ENCODE measurements at regions not wholly inside any gene's neighbourhood (a gene's known extent, or its start where the extent isn't known, plus 50 kb on each side); places are given as distances from the start of the nearest gene placed in this dataset.

DNA sequence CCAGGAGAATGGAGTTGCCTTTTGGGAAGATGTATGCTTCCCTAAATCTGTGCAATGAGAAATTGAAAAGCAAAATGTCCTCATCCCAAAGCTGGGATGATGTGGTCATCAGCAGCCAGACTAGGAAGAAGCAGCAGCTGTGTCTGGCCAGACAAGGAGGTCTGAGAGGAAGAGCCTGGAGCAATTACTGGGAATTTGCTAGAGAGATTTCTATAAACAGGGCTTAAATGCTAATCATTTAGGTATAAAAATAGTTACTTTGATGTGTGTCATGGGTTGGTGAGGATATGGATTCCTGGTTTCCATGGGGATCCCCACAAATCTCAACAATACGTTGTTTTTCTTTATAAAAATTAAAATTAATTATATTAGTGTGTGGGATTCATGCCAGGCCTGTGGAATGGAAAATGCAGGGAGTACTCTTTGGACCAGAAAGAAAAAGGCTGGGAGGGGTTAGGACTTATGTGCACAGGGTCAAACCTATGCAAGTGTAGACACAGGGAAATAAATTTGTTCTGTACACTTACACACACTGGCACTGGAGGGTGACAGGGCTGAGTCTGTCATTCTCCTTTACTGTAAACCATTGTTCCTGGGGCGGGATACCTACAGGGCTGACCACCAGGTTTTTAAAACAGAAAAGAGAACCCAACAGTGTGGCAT lies 58.7 kb upstream of the TRPC7 start:
- Histone ChIP-seq H3K9me3 (ENCODE audit: control insufficient read depth, insufficient read depth, low read depth, low read length) (no peaks in the 10 kb centered on the region), H3K27ac (ENCODE audit: extremely low read depth, low read depth, low read length) (no peak overlapping the region), H3K4me3 (ENCODE audit: low read depth, low read length) (no peak overlapping the region), H3K4me1 (ENCODE audit: control insufficient read depth, insufficient read depth, low read length) (peaks cover 26% of the 10 kb centered on the region), H3K36me3 (ENCODE audit: control insufficient read depth in 2 of 2, insufficient read depth in 1 of 2, low read length in 2 of 2) (no peaks in the 10 kb centered on the region)
- ChIA-PET CTCF (interaction anchor here (0.6 to 1.0 kb wide), 2 partner anchors 61 to 175 kb away, joined by 3 read pairs; no protein-coding TSS in a partner anchor), POLR2A (no interaction called here)
- no peak for TF ChIP-seq ZNF585B (tag by site-specific recombination; IDR thresholded peaks at IDR 0.05)
- TF ChIP-seq ZBTB21 (tag by site-specific recombination; IDR thresholded peaks at IDR 0.05), result no peak
- TF ChIP-seq, protein P1, sequence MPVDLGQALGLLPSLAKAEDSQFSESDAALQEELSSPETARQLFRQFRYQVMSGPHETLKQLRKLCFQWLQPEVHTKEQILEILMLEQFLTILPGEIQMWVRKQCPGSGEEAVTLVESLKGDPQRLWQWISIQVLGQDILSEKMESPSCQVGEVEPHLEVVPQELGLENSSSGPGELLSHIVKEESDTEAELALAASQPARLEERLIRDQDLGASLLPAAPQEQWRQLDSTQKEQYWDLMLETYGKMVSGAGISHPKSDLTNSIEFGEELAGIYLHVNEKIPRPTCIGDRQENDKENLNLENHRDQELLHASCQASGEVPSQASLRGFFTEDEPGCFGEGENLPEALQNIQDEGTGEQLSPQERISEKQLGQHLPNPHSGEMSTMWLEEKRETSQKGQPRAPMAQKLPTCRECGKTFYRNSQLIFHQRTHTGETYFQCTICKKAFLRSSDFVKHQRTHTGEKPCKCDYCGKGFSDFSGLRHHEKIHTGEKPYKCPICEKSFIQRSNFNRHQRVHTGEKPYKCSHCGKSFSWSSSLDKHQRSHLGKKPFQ (tag by site-specific recombination; IDR thresholded peaks at IDR 0.05), result no peak
- no peak for TF ChIP-seq SETDB1 (IDR thresholded peaks at IDR 0.05; ENCODE audit: insufficient read length, low read length)
- no peak for TF ChIP-seq ZNF132 (tag by site-specific recombination; IDR thresholded peaks at IDR 0.05; ENCODE audit: borderline replicate concordance)
- TF ChIP-seq ZNF433 (tag by site-specific recombination; IDR thresholded peaks at IDR 0.05; ENCODE audit: low read depth), result no peak
- TF ChIP-seq YY2 (tag by site-specific recombination; IDR thresholded peaks at IDR 0.05), result no peak
- TF ChIP-seq, protein P2, sequence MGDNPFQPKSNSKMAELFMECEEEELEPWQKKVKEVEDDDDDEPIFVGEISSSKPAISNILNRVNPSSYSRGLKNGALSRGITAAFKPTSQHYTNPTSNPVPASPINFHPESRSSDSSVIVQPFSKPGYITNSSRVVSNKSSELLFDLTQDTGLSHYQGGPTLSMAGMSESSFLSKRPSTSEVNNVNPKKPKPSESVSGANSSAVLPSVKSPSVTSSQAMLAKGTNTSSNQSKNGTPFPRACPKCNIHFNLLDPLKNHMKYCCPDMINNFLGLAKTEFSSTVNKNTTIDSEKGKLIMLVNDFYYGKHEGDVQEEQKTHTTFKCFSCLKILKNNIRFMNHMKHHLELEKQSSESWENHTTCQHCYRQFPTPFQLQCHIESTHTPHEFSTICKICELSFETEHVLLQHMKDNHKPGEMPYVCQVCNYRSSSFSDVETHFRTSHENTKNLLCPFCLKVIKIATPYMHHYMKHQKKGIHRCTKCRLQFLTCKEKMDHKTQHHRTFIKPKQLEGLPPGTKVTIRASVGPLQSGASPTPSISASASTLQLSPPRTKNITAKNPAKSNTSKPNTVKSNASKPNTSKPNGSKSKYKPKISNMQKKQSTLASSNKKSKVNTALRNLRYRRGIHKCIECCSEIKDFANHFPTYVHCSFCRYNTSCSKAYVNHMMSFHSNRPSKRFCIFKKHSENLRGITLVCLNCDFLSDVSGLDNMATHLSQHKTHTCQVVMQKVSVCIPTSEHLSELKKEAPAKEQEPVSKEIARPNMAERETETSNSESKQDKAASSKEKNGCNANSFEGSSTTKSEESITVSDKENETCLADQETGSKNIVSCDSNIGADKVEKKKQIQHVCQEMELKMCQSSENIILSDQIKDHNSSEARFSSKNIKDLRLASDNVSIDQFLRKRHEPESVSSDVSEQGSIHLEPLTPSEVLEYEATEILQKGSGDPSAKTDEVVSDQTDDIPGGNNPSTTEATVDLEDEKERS (tag by site-specific recombination; IDR thresholded peaks at IDR 0.05), result no peak
- TF ChIP-seq ZNF654 (tag by site-specific recombination; IDR thresholded peaks at IDR 0.05; ENCODE audit: low read depth), result no peak
- no peak for TF ChIP-seq ZNF629 (tag by site-specific recombination; IDR thresholded peaks at IDR 0.05)

DNA sequence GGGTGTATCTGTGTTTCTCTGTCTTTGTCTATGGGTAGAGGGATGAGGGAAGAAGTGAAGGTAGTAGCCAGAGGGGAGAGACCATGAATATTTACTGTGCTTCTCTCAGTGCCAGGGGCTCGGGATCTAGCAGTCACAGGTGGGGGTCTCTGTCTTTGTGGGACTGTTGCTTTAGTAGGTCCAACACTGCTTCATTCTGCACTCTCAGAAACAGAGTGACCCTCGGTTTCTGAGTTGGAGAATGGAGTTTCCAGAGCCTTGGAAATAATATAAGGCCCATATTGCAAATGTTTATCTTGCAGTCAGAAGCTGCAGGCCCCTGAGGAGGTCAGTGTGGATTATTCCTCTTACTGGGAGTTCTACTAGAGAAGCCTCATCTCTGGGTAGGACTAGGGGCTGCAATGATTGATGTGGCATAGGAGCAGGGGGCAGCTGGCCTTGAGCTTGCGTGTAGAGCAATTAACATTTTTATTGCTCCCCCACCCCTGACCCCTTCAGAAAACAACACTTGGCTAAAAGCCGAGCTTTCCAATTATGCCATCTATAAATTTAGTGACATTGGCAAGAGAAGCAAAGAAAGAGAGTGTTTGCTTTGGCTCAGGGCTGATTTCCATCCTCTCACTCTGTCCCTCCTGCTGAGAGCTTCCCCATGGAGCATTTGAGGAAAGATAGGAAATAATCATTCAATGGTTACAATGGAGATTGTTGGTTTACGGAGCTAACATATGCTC lies 55.0 kb upstream of the TRPC7 start:
- Histone ChIP-seq H3K9me3 (ENCODE audit: control insufficient read depth, insufficient read depth, low read depth, low read length) (no peaks in the 10 kb centered on the region), H3K27ac (ENCODE audit: extremely low read depth, low read depth, low read length) (peak overlapping the region; percentile 72), H3K4me3 (ENCODE audit: low read depth, low read length) (no peak overlapping the region), H3K4me1 (ENCODE audit: control insufficient read depth, insufficient read depth, low read length) (peaks cover 40% of the 10 kb centered on the region), H3K36me3 (ENCODE audit: control insufficient read depth in 2 of 2, insufficient read depth in 1 of 2, low read length in 2 of 2) (no peaks in the 10 kb centered on the region)
- CTCF ChIA-PET, result interaction anchor here (1.4 to 2.1 kb wide), 2 partner anchors 56 to 170 kb away, joined by 8 to 10 read pairs; no protein-coding TSS in a partner anchor
- POLR2A ChIA-PET, result interaction anchor here (0.6 to 1.3 kb wide), 2 partner anchors 193 to 310 kb away, joined by 3 read pairs; no protein-coding TSS in a partner anchor
- TF ChIP-seq ZNF391 (tag by site-specific recombination; IDR thresholded peaks at IDR 0.05; ENCODE audit: borderline replicate concordance, low read depth), result no peak
- TF ChIP-seq, protein P3, sequence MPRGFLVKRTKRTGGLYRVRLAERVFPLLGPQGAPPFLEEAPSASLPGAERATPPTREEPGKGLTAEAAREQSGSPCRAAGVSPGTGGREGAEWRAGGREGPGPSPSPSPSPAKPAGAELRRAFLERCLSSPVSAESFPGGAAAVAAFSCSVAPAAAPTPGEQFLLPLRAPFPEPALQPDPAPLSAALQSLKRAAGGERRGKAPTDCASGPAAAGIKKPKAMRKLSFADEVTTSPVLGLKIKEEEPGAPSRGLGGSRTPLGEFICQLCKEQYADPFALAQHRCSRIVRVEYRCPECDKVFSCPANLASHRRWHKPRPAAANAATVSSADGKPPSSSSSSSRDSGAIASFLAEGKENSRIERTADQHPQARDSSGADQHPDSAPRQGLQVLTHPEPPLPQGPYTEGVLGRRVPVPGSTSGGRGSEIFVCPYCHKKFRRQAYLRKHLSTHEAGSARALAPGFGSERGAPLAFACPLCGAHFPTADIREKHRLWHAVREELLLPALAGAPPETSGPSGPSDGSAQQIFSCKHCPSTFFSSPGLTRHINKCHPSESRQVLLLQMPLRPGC (tag by site-specific recombination; IDR thresholded peaks at IDR 0.05), result peak; percentile 75
- TF ChIP-seq, protein P4, sequence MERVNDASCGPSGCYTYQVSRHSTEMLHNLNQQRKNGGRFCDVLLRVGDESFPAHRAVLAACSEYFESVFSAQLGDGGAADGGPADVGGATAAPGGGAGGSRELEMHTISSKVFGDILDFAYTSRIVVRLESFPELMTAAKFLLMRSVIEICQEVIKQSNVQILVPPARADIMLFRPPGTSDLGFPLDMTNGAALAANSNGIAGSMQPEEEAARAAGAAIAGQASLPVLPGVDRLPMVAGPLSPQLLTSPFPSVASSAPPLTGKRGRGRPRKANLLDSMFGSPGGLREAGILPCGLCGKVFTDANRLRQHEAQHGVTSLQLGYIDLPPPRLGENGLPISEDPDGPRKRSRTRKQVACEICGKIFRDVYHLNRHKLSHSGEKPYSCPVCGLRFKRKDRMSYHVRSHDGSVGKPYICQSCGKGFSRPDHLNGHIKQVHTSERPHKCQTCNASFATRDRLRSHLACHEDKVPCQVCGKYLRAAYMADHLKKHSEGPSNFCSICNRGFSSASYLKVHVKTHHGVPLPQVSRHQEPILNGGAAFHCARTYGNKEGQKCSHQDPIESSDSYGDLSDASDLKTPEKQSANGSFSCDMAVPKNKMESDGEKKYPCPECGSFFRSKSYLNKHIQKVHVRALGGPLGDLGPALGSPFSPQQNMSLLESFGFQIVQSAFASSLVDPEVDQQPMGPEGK (tag by site-specific recombination; IDR thresholded peaks at IDR 0.05), result peak; percentile 52
- no peak for TF ChIP-seq ZNF404 (tag by site-specific recombination; IDR thresholded peaks at IDR 0.05)
- no peak for TF ChIP-seq ZNF292 (tag by site-specific recombination; IDR thresholded peaks at IDR 0.05; ENCODE audit: borderline replicate concordance, low read depth)
- TF ChIP-seq IKZF3 (tag by site-specific recombination; IDR thresholded peaks at IDR 0.05), result peak; percentile 85
- TF ChIP-seq, protein P5, sequence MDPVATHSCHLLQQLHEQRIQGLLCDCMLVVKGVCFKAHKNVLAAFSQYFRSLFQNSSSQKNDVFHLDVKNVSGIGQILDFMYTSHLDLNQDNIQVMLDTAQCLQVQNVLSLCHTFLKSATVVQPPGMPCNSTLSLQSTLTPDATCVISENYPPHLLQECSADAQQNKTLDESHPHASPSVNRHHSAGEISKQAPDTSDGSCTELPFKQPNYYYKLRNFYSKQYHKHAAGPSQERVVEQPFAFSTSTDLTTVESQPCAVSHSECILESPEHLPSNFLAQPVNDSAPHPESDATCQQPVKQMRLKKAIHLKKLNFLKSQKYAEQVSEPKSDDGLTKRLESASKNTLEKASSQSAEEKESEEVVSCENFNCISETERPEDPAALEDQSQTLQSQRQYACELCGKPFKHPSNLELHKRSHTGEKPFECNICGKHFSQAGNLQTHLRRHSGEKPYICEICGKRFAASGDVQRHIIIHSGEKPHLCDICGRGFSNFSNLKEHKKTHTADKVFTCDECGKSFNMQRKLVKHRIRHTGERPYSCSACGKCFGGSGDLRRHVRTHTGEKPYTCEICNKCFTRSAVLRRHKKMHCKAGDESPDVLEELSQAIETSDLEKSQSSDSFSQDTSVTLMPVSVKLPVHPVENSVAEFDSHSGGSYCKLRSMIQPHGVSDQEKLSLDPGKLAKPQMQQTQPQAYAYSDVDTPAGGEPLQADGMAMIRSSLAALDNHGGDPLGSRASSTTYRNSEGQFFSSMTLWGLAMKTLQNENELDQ (tag by site-specific recombination; IDR thresholded peaks at IDR 0.05; ENCODE audit: low read depth), result no peak
- TF ChIP-seq ZIC2 (tag by site-specific recombination; IDR thresholded peaks at IDR 0.05), result peak; percentile 90
- TF ChIP-seq, protein P6, sequence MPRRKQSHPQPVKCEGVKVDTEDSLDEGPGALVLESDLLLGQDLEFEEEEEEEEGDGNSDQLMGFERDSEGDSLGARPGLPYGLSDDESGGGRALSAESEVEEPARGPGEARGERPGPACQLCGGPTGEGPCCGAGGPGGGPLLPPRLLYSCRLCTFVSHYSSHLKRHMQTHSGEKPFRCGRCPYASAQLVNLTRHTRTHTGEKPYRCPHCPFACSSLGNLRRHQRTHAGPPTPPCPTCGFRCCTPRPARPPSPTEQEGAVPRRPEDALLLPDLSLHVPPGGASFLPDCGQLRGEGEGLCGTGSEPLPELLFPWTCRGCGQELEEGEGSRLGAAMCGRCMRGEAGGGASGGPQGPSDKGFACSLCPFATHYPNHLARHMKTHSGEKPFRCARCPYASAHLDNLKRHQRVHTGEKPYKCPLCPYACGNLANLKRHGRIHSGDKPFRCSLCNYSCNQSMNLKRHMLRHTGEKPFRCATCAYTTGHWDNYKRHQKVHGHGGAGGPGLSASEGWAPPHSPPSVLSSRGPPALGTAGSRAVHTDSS (tag by site-specific recombination; IDR thresholded peaks at IDR 0.05), result peak; percentile 59
- no peak for TF ChIP-seq ZNF140 (tag by site-specific recombination; IDR thresholded peaks at IDR 0.05)

Measured in HEK293 (cell line).